GM21447 (cell line): ENCODE measurements at regions not wholly inside any gene's neighbourhood (a gene's known extent, or its start where the extent isn't known, plus 50 kb on each side); places are given as distances from the start of the nearest gene placed in this dataset.

Experiments used
- ATAC-seq: cut with Tn5 transposase; IDR thresholded peaks from one replicate; pipeline ENCODE4 v1.9.1; 2021; ENCODE audit not compliant: unreplicated experiment

DNA sequence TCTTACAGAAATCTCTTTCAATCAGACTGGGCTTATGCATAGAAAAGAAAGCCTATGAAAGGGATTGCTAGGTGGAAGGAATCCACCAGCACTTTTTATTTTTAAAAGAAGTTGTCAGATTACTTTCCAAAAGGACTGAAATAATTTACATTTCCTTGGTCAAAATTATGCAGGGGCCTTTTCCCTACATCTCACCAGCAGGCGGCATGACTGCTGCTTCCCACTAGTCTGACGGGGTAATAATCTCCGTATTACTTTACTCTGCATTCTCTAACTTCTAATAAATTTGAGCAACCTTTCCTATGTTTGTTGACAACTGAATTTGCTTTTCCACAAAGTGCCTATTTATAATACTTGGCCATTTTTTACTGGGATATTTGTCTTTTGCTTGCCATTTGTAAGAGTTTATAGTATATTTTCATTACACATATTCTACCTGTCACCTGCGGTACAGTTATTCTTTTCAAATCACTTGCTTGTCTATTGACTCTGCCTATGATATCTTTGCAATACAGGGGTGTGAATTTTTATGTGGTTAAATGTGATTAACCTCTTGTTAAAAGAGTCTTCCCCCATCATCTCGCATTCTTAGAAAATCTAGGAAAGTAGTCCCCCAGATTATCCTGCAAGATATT, 51.9 kb upstream of the USP47 start:
- no peak for ATAC-seq

DNA sequence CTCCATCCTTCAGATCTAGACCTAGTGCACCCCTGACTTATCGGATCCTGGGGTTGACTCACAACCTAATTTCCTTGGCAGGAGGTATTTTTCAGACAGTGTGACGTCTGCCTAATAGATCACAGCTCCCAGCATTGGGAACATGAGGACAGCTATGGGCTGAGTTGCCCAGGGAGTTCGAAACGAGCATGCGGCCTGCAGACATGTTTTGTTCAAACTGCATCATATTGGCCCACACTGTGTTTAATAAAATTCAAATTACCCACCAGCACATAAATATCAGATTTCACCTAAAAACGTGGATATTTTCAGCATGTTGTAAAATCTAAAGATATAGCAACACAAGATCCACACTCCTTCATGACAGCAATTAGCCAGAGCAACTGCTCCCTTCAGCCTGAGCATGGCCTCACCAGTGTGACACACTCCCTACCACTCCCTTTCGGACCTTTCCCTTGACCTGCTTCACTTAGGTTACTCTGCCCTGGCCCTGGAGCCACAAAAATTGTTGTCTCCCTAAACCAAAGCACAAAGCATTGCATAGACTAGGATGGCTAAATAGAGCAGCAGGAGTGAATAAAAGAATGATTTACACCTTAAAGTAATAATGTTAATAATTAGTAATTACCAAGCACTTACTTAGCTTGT, 53.6 kb upstream of the USP47 start:
- no peak for ATAC-seq

DNA sequence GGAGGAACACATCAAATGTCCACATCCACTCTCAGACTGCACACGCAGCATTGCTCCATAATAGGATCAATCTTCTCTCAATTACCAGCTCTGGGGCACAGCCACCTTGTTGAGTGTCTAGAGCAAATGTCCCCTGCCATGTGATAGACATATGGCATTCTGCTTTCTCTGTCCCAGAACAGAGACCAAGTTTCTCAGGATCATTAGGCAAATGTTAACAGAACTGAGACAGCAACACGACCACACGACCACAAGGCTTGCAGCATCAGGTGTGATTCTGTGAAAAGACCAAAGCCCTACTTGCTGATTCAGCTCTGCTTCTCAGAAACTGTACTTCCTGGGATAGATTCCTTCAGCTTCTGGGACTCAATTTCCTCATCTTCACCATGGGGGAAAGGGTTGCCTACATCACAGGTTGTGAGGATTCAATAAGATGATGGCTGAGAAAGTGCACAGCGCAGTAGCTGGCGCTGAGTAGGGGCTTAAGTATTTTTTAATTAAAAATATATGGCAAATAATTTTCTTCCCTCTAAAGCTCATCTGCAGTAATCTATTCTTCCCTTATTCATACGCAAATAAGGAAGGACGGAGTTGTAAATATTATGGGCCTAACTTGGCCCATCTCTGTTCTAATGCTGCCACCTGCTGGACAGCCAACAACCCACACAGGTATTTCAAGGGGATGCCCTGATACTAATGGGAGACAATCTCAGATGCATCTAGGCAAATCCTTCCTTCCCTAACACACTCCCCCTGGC, 54.3 kb upstream of the USP47 start:
- ATAC-seq, result peak; percentile 65

DNA sequence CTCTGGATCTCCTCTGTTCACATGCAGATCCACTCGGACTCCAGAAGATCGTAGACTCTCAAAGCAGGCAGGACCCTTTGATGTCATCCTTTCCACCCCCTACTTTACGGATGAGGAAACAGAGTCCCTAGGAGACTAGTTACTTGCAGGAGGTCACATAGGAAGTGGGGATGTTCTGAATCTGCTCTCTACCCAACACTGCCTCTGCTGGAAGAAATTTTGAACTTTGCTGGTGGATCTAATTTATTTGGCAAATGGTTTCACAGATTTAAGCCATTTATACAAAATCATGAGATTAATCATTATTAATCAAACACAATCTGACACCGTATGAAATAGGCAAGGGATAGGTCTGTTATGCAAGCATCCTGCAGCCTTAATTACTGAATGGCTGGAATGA, 55.0 kb upstream of the USP47 start:
- ATAC-seq, result no peak

DNA sequence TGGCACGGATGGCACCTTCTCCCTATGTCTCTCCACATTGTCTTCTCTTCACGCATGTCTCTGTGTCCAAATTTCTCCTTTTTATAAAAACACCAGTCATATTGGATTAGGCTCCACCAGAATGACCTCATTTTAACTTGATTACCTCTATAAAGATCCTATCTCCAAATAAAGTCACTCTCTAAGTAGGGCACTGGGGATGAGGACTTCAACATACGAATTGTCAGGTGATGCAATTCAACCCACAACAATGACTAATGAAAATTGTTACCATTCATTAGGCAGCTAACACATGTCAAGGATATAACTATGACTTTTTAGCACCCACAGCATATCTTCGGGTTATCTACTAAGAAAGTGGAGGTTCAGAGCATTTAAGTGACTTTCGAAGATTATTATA, 55.5 kb upstream of the USP47 start:
- no peak for ATAC-seq

DNA sequence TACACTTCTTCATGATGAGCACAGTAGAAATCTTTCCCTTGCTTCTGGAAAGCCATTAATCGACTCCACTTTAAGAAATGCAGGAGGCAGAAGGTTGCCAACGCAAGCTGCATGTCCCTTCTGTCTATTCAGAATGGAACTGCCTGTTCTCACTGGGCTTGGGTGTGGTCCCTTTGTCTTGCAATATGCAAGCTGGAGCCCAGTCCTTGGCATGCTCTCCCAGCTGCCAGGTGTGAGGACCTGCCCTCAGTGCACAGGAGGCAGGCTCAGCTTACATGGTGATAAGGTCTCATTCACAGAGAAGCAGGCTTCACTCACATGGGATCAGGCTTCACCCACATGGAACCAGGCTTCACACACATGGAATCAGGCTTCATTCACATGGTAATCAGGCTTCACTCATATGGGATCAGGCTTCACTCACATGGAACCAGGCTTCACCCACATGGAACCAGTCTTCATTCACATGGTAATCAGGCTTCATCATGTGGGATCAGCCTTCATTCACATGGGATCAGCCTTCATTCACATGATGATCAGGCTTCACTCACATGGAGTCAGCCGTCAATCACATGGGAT, 59.2 kb upstream of the USP47 start:
- no peak for ATAC-seq

DNA sequence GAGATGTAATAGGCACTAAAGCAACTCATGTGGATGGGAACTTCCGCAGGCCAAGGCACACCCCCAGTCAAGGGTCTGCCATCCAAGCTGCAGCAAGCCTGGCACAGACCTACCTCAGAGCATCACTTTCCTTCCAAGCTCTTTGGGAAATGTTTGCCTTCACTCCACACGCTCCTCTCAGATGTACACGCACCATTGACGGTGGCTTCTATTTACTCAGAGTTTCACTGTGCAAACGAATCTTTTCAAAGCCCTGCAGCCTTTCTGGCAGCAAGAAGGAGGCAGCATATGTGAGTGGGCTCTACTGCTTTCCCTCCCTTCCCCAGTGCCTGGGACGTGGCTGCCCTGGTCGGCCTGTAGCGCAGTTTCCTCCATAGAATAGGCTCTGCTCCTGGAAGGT, 60.9 kb upstream of the USP47 start:
- no peak for ATAC-seq

DNA sequence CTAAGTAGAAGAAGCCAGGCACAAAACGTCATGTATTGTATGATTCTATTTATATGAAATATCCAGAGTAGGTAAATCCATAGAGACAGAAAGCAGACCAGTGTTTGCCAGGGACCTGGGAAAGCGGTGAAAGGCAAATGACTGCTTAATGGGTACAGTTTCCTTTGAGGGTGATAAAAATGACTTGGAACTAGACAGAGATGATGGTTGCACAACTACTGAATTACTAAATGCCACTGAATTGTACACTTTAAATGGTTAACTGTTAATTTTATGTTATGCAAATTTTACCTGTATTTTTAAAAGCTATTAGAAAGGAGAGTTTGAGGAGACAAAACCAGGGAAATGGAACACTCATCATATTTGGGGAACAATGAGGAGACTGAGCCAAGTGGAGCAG, 61.8 kb upstream of the USP47 start:
- ATAC-seq, result no peak

DNA sequence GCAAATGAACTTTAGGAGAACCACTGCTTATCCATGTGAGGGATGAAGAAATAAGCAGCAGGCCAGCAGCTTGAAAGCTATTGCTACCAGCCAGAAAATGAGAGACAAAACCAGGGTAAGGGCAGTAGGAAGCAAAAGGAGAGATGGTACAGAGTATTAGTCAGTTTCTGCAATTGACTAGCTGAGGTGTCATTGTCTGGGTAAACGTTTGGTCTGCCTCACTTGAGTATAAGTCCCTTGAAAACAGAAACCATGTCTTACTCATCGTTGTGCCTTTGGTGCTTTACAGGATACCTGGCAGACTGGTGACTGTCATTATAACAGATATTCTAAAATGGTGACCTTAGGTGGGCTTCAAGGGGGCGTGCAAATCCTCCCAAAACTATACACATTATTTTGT, 63.9 kb upstream of the USP47 start:
- no peak for ATAC-seq

DNA sequence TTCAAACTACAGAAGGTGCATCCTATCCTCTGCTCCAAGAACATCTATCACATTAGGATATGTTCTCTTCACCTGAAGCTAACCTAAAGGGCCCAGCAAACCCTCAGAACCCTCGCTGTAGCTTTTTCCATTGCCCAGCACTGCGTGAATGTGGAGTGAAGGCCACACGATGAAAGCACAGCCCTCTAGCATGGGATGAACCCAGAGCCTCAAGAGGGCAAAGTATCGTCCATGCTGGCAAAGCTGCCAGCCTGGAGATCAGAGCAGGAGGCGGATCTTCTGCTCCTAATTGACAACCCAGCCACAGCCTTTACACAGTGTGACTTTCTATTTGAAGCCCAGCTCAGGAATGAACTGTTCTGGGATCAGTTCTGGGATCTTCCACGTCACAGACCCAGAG, 65.1 kb upstream of the USP47 start:
- no peak for ATAC-seq

DNA sequence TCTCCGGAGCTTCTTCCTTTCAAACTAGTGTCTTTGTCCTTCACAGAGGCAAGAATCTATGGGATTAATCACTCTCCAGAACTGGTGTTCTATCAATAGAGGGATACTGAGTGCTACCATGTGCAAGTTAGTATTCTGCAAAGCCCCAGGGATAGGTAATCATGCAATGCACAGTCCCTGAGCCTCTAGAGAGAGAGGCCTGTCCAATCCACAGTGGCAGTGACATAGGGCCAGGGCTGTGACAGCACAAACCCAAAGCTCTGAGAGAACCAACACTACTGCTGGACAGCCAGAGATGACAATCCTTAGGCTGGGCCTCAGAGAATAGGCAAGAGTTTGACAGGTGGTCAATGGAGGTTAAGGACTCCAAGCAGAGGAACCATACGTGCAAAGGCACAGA, 66.8 kb upstream of the USP47 start:
- ATAC-seq, result no peak

DNA sequence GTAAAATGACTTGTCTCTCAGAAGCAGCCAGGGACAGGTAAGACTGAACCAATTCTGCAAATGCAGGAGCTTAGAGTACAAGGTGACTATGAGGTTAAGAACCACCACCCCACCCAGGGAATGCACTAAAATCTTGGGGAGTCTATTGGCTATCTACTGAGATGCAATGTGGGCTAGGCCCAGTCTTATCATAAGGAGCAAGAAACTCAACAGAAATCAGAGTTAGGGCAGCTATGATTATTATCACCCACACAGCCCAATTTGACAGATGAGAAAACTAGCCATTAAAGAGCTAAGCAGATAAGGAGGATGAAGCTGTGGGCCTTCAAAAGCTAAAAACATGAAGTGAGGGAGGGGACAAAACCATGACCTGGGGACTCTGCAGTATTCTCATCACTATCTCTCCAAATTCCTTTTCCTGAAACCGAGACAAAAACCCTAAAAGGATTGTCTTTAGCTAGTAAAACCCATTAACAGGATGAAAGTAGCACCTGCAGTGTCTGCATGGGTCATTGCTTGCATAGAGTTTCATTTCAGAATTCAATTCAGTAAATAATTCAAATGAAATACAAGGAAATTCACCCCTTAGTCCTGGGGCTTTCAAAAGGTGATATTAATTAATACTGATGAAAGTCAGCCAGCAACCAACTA, 68.8 kb upstream of the USP47 start:
- ATAC-seq, result no peak

DNA sequence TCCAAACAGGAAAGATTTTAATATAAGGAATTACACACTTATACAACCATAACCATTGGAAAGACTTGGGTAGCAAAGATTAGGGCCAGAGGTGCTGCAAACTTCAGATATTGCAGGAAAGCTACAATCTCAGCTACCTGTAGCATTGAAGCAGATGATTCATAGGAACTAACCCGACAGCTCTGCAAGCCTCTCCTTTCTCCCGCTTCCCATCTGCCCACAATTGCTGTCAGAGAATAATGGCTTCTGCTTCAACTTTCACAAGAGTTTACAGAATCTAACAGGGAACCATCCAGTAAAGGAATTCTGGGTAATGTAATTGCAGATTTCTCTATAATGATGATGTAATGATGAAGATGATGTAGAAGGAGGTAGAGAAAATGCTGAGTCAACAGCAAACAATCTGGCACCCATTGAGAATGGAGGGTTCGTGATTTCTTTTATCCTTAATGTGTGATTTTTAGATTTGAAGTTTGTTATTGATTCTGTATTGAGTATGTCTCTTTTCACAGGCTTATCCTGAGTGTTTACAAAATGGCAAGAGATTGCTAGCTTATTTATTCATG, 70.8 kb upstream of the USP47 start:
- ATAC-seq, result no peak

DNA sequence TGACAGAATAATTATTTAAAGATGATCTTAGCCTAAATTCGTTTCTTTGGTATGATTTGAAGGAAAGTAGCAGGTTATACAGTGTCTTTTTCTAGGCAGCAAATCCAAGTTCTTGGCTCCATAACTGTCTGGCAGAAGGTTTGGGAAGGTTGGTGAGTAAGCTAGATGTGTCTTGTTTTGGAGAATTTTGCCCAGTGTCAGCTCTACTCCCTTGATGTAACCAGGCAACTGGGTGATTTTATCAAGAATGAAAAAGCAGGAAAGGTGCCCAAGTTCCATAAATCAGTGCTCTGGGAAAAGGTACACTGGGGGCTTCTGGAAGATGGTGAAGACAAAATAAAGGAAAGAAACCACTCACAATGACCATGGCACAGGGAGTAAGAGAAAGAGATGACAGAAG, 71.5 kb upstream of the USP47 start:
- ATAC-seq, result no peak

DNA sequence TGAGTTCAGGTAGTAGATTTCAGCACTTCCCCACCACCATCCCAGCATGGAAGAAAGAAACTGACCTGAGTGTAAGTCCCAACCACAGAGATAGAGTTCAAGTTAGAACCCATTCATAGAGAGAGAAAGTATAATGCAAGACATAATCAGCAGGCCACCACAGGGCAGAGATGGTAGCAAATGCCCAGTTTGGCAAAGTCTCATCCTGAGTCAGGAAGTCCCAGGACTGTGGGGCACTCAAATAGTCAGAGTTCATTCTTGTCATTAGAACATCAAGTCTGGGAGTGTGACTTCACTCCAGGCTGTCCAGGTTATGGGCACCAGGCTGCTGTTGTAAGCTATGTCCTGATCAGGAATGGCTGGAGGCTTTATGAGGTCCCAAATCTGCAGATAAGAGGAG, 72.0 kb upstream of the USP47 start:
- ATAC-seq, result no peak

DNA sequence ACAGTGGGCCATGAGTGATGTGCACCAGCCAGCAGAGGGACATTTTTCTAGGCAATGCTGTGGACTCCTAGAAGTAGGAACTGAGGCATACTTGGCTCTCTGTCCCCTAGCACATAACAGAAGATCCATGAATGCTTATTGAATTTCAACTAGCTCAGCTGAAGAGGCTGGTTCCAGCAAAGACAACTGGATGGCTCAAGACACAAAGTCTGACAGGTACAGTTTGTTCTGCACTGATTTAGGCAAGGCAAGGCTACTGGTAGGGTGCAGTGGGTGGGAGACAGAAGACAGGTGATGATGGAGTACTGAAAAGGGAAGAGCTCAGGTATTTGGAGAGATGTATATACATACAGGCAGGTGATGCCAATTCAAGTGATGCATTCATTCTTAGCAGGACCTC, 72.4 kb upstream of the USP47 start:
- ATAC-seq, result no peak

DNA sequence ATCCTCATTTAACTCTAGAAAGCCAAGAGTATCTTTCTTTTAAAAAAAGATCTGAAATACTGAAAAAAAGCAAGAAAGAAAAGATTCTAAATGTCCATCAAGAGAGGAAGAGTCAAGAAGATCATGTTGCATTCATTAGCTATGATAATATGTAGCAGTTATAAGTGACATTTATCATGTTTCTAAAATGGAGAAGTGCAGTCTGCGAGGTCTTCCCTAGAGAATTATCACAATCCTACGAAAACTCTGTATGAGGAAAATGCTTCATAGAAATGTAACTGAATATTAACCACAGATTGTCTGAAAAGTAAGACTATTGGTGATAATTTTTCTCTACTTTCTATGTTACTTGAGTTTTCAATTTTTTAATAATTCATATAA, 77.4 kb upstream of the USP47 start:
- ATAC-seq, result no peak

DNA sequence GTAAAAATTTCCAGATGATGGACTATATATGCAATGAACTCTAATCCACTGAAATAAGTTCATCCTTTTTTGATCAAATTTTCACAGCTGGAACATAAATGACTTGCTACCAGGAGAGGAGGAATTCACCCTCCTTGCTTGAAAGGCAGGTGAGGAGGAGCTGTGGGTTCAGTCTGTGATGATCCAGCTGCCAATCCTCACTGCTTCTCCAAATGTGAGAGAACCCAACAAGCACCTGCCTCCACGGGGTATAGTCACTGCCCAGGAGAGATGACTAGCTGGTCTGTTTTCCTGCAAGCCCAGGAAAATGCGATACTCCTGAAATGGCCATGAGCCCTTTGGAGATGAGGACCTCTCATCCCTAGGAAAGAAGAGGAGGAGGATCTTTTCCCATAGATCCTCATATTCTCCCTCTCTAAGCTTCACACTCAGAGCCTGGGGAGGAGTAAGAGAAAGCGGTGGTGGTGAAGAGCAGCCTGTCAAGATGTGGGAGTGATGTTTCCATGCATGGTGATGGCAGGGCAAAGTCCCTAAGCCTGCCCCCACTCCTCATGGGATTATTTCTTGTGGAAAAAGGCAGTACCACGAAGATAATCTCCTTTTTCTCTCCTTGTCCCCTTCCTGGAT, 77.9 kb upstream of the USP47 start:
- no peak for ATAC-seq

DNA sequence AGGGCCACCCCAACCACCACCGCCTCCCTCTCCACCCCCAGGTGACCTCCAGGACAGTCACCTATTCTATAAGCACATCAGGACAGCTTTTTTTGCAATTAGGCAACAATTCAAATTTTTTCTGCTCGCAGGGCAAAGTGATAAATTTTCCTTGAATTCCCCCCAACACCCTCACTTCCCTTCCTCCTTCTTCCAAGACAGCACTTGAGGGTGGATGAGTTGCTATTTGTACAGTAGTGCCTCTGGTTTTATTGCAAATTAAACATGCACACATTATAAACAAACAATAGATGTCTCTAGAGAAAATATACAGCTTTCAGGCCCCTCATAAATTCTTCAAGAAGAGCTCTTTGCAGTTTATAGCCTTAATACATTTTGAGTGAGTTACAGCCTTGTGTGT, 80.9 kb upstream of the USP47 start:
- no peak for ATAC-seq

DNA sequence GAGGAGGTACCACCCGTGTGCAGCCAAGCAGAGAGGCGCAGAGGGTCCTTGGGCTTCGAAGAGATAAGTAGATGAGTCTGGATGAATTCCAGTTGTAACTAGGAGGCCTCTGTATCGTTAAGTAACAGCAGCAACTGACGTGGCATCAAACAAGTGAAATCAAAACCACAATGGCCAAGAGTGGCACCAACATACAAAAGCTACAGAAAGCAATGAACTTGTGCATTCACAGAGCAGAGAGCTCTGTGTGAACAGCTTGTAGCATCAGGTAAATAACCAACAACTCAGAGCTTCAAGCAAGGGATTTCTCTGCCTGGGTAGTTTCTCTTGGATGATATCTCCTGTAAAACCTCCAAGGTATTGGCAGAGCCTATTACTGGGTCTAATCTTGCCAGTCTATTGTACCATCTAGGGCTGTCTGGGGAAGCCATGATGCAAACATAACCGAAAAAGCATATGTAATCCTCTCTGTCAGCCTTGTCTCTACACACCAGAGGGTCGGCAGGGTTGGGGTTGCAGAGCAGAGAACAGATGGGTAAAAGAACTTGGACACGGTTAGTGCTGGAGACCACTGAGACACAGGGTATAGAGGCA, 83.1 kb upstream of the USP47 start:
- no peak for ATAC-seq

DNA sequence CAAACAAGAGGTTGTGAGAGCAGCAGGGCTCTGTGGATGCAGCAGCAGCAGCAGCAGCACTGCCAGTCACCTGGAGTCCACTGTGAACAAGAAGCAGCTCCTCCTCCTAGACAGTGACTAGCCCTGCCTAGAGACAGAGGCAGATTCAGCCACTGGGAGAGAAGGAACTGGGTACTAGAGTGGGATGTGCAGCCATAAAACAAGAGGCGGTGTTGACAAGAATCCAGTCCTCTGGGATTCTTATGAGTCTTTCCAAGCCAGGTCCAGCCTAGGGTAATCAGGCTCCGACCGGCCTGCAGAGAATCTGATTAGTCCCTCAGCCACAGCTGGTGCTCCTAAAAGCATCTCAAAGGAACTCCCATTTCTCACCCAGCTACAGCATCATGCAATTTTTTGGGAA, 83.9 kb upstream of the USP47 start:
- no peak for ATAC-seq
